ENCODE measurements at regions not wholly inside any gene's neighbourhood (a gene's known extent, or its start where the extent isn't known, plus 50 kb on each side); places are given as distances from the start of the nearest gene placed in this dataset.

- DNase-seq (ENCODE audit: low read depth in 1 of 2, low spot score in 1 of 2), result no peak
- TF ChIP-seq JUND (IDR thresholded peaks at IDR 0.05; ENCODE audit: low read depth), result no peak
- in situ Hi-C loops (cut with HindIII; ENCODE audit: low pct_unique_long_range_greater_than_20kb, low sequenced_read_pairs), result no loop called here
Measured at GRCh38 chr15:62553911-62554563, 389.0 kb upstream of the C2CD4B start.

DNA sequence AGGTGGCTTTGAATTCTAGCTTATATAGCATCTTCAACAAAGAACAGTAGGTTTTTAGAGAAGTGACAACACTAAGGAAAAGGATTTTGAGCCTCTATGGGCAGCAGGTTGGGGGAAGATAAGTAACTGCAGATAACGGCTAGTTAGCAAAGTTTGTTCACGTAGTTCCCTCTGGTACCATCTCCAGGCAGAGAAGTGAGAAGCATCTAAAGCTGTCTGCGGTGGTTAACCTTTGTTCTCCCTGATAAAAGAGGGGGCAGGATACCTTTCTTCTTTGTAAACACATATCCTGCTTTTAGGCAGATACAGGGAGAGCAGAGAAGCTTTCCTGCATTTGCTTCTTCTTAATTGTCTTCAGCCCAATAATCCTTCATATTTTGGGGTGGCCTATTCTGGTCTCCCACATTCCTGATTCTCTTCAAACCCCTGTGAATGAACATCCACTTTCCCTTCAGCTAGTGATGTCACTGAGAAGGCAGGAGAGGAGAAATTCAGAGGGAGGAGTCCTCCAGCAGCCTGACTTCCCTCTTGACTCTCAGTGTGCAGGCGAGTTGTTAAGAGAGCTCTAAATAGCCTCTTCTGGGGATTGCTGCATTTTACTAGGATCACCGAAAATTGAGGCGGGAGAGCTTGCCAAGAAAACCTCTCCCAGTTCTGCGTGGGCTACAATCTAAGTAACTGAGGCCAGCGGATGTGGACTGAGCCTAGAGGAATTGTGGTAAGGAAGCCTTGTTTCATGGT is 393.7 kb upstream of the C2CD4B start:
- in situ Hi-C loops (cut with HindIII; ENCODE audit: low pct_unique_long_range_greater_than_20kb, low sequenced_read_pairs), result no loop called here
- no peak for DNase-seq (ENCODE audit: low read depth in 1 of 2, low spot score in 1 of 2)
- no peak for TF ChIP-seq JUND (IDR thresholded peaks at IDR 0.05; ENCODE audit: low read depth)

DNA sequence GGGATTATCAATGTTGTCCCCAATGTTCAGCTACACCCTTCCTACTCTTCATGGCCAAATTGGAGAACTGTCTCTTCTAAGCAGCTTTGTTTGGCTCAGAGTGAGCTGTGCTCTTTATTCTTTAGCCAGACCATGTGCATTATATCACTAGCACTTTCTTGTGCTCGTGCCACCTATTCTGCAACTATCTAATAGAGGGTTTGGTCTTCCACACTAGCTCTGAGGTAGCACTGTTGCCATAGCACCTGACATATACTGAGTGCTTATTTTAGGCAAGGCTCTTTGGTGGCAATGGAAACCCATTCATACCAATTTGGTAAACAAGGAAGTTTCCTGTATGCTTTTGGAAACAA is 394.3 kb upstream of the C2CD4B start:
- no peak for TF ChIP-seq JUND (IDR thresholded peaks at IDR 0.05; ENCODE audit: low read depth)
- no peak for DNase-seq (ENCODE audit: low read depth in 1 of 2, low spot score in 1 of 2)
- in situ Hi-C loops (cut with HindIII; ENCODE audit: low pct_unique_long_range_greater_than_20kb, low sequenced_read_pairs), result no loop called here

GRCh38 chr15:62561059-62561519 is 396.0 kb upstream of the C2CD4B start:
- DNase-seq (ENCODE audit: low read depth in 1 of 2, low spot score in 1 of 2), result no peak
- TF ChIP-seq JUND (IDR thresholded peaks at IDR 0.05; ENCODE audit: low read depth), result no peak
- in situ Hi-C loops (cut with HindIII; ENCODE audit: low pct_unique_long_range_greater_than_20kb, low sequenced_read_pairs), result no loop called here

DNA sequence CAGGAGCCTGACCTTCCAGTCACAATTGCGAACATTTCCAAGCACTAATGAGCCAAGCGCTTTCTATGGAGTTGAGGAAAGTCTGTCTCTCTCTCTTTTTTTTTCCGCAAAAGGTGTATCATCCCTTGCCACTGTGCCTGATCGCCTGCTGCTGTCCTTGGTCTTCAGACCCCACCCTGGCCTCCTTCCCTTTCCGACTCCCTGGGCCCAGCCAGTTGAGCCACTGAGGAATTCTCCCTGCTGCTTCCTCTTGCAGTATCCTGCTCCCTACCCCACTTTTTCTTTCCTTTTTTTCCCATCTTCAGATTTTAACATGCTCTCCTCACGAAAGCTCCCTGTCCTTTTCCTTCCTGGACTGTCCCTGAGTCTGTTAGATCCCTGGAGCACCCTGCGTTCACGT is 396.5 kb upstream of the C2CD4B start:
- in situ Hi-C loops (cut with HindIII; ENCODE audit: low pct_unique_long_range_greater_than_20kb, low sequenced_read_pairs), result no loop called here
- TF ChIP-seq JUND (IDR thresholded peaks at IDR 0.05; ENCODE audit: low read depth), result no peak
- DNase-seq (ENCODE audit: low read depth in 1 of 2, low spot score in 1 of 2), result no peak

DNA sequence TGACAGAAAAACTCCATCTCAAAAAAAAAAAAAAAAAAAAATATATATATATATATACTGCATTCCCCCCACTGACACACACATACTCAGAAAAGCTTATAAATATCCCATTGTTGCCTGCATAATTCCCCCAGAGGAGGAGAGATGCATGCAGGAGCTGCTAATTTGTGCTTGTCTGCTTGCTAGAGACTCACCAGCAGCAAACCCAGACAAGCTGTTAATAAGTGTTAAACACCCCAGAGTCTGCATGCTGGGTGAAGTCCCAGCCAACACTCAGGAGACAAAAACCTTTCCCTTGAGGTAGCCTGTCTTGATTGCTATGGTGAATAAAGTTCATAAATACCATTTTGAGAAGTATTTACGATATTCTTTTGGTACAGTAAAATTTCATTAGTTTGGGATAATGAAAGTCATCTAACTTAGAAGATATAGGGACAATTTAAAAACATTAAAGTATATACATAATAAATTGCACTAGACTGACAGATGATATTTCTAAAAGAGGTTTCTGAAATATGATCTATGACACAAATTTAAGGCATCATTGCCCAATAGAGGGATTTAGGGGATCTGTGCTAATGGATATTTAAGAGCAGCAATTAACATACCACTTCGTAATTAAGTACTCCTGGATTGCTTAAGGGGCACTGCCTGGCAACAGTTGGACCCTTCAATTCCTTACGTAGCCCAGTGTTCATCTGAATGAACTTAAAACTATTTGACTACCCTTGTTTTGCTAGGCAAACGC is 400.0 kb upstream of the C2CD4B start:
- in situ Hi-C loops (cut with HindIII; ENCODE audit: low pct_unique_long_range_greater_than_20kb, low sequenced_read_pairs), result no loop called here
- DNase-seq (ENCODE audit: low read depth in 1 of 2, low spot score in 1 of 2), result no peak
- TF ChIP-seq JUND (IDR thresholded peaks at IDR 0.05; ENCODE audit: low read depth), result no peak

DNA sequence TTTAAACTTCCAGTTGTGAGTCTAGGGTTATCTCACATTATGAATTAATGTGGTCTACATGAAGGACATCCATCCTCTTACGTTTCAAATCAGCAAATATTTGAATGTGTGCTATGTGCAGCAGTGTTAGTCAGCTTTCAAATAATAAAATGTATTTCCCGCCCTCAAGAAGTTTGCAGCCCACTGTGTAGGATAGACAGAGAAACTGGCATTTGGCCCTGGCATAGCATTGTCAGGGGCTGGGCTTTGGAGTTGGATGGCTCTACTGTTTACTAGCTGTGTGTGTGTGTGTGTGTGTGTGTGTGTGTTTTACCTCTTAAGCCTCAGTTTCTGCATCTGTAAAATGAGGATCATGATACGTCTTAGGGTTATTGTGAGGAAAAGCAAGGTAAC is 400.5 kb upstream of the C2CD4B start:
- no peak for DNase-seq (ENCODE audit: low read depth in 1 of 2, low spot score in 1 of 2)
- TF ChIP-seq JUND (IDR thresholded peaks at IDR 0.05; ENCODE audit: low read depth), result no peak
- in situ Hi-C loops (cut with HindIII; ENCODE audit: low pct_unique_long_range_greater_than_20kb, low sequenced_read_pairs), result no loop called here

DNA sequence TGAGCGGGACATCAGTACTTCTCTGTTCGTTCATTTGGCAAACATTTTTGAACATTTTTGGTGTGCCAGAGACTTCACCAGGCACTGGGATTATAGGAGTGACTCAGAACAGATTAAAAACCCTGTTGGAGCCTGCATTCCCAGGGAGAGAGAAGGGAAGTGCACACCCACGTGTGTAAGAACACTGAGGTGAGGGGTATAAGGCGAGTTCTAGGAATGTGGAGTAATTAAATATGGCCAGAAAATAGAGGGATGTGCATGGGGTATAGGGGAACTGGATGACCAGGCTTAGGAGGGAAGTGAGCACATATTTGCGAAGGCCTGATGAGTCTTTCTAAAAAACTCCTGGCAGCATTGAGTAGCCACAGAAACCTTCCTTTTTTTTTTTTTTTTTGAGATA is 401.2 kb upstream of the C2CD4B start:
- no peak for DNase-seq (ENCODE audit: low read depth in 1 of 2, low spot score in 1 of 2)
- in situ Hi-C loops (cut with HindIII; ENCODE audit: low pct_unique_long_range_greater_than_20kb, low sequenced_read_pairs), result no loop called here
- TF ChIP-seq JUND (IDR thresholded peaks at IDR 0.05; ENCODE audit: low read depth), result no peak

GRCh38 chr15:62567501-62567900 is 402.4 kb upstream of the C2CD4B start:
- DNase-seq (ENCODE audit: low read depth in 1 of 2, low spot score in 1 of 2), result no peak
- no peak for TF ChIP-seq JUND (IDR thresholded peaks at IDR 0.05; ENCODE audit: low read depth)
- in situ Hi-C loops (cut with HindIII; ENCODE audit: low pct_unique_long_range_greater_than_20kb, low sequenced_read_pairs), result no loop called here

GRCh38 chr15:62568004-62568403 is 402.9 kb upstream of the C2CD4B start:
- DNase-seq (ENCODE audit: low read depth in 1 of 2, low spot score in 1 of 2), result no peak
- in situ Hi-C loops (cut with HindIII; ENCODE audit: low pct_unique_long_range_greater_than_20kb, low sequenced_read_pairs), result no loop called here
- TF ChIP-seq JUND (IDR thresholded peaks at IDR 0.05; ENCODE audit: low read depth), result no peak

DNA sequence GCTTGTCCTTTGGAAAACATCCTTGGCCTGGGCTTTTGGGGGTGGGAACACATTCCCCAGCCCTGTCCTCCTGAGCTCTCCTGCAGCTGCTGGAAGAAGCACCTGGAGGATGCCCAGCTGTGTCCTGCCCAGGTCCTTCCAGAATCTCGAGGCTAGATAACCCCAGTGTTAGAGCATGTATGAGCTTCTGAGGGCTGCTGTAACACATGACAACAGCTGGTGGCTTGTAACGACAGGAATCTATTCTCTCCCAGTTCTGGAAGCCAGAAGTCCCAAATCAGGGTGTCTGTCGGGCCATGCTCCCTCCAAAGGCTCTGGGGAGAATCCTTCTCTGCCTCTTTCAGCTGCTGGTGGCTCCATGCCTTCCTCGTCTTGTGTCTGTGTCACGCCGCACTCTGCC is 403.6 kb upstream of the C2CD4B start:
- TF ChIP-seq JUND (IDR thresholded peaks at IDR 0.05; ENCODE audit: low read depth), result no peak
- in situ Hi-C loops (cut with HindIII; ENCODE audit: low pct_unique_long_range_greater_than_20kb, low sequenced_read_pairs), result no loop called here
- DNase-seq (ENCODE audit: low read depth in 1 of 2, low spot score in 1 of 2), result no peak

- no peak for TF ChIP-seq JUND (IDR thresholded peaks at IDR 0.05; ENCODE audit: low read depth)
- in situ Hi-C loops (cut with HindIII; ENCODE audit: low pct_unique_long_range_greater_than_20kb, low sequenced_read_pairs), result no loop called here
Measured at GRCh38 chr15:62569460-62570404, 404.6 kb upstream of the C2CD4B start.

More at GRCh38 chr15:62569460-62570404, 404.6 kb upstream of the C2CD4B start:
- peak; percentile 54 to 87 for DNase-seq (ENCODE audit: low read depth in 1 of 2, low spot score in 1 of 2)
